ENCODE measurements at regions not wholly inside any gene's neighbourhood (a gene's known extent, or its start where the extent isn't known, plus 50 kb on each side); places are given as distances from the start of the nearest gene placed in this dataset.
"Not testable (repeated sequence)": the region's sequence is repeated elsewhere in the genome, so short reads cannot be mapped to it uniquely, and the experiment has no call there.

DNA sequence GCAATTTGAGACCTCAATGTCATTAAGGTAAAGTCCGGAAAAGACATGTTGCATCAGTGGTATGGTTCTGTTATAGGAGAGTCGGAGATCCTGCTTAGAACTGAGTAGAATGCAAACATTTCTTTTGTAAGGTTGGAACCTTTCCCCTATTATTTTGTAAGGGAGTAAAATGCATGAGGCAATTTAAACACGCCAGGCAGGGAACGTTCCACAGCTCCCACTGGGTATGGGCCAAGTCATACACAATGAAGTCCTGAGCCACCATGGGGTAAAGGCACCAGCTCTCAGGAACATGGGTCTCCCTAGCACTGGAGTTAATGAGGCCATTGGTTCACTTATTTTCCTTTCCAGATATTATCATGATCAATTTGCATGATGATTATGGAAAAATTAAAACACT, 116.6 kb upstream of the NR2F2 start:
- Histone ChIP-seq H3K9ac (ENCODE audit: low read length) (no peak overlapping the region), H3K27ac (ENCODE audit: low read depth, low read length) (no peak overlapping the region), H3K36me3 (ENCODE audit: insufficient read depth, low read length) (no peaks in the 10 kb centered on the region), H3K4me1 (ENCODE audit: insufficient read depth, low read length) (no peaks in the 10 kb centered on the region), H3K27me3 (ENCODE audit: control insufficient read depth in 1 of 2, insufficient read depth in 2 of 2, low read length in 2 of 2) (no peaks in the 10 kb centered on the region), H3K4me3 (ENCODE audit: low read depth in 1 of 2, low read length in 2 of 2) (no peak overlapping the region), H3K9me3 (ENCODE audit: low read length) (no peaks in the 10 kb centered on the region)

GRCh38 chr15:96216481-96216880, 114.0 kb upstream of the NR2F2 start:
- not testable (repeated sequence) for H3K27me3 ChIP-seq (ENCODE audit: control insufficient read depth in 1 of 2, insufficient read depth in 2 of 2, low read length in 2 of 2); H3K4me3 ChIP-seq (ENCODE audit: low read depth in 1 of 2, low read length in 2 of 2); H3K4me1 ChIP-seq (ENCODE audit: insufficient read depth, low read length)

GRCh38 chr15:96217983-96218382, 112.5 kb upstream of the NR2F2 start:
- H3K9me3 ChIP-seq (ENCODE audit: low read length): no peaks in the 10 kb centered on the region
- no peak overlapping the region for H3K9ac ChIP-seq (ENCODE audit: low read length)
- no peaks in the 10 kb centered on the region for H3K27me3 ChIP-seq (ENCODE audit: control insufficient read depth in 1 of 2, insufficient read depth in 2 of 2, low read length in 2 of 2)
- H3K27ac ChIP-seq (ENCODE audit: low read depth, low read length): no peak overlapping the region
- no peaks in the 10 kb centered on the region for H3K36me3 ChIP-seq (ENCODE audit: insufficient read depth, low read length)
- H3K4me3 ChIP-seq (ENCODE audit: low read depth in 1 of 2, low read length in 2 of 2): no peak overlapping the region
- H3K4me1 ChIP-seq (ENCODE audit: insufficient read depth, low read length): no peaks in the 10 kb centered on the region

More at GRCh38 chr15:96216481-96216880, 114.0 kb upstream of the NR2F2 start:
- H3K27ac ChIP-seq (ENCODE audit: low read depth, low read length); H3K9ac ChIP-seq (ENCODE audit: low read length); H3K9me3 ChIP-seq (ENCODE audit: low read length); H3K36me3 ChIP-seq (ENCODE audit: insufficient read depth, low read length): not testable (repeated sequence)

DNA sequence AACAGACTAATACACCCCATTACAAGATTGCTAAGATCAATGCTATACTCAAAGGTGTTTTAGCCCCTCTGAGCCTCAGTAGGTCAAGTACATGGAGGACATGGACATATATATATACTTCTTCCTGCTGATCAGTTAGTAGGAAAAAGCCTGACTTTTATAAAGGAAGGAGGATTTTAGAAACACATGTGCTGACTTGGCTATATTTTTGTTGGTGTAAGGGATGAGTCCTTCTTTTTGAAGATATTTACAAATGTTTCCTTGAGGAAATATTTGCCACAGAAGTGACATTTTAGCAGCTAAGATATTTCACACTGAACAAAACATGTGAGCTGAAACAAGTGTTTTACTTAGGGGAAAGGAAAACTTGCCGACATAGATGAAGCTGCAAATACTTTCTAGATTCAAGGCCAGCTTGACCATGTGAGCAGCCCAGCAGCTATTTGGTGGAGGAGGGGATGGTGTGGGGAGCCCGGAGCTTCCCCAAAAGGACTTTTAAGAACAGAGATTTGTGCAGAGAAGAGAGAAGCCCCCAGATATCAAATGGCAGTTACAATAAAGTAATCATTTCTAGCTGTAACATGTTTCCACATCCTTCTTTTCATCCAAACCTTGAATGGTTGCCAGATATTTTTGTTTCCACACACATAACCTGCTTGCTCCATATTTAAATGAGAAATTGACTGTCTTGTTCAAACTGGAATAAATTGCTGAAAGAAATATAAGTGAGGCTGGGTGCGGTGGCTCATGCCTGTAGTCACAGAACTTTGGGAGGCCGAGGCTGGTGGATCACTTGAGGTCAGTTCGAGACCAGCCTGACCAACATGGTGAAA, 111.7 kb upstream of the NR2F2 start:
- Histone ChIP-seq H3K4me3 (ENCODE audit: low read depth in 1 of 2, low read length in 2 of 2) (no peak overlapping the region), H3K27me3 (ENCODE audit: control insufficient read depth in 1 of 2, insufficient read depth in 2 of 2, low read length in 2 of 2) (no peaks in the 10 kb centered on the region), H3K9ac (ENCODE audit: low read length) (no peak overlapping the region), H3K4me1 (ENCODE audit: insufficient read depth, low read length) (peaks cover 6% of the 10 kb centered on the region), H3K27ac (ENCODE audit: low read depth, low read length) (no peak overlapping the region), H3K36me3 (ENCODE audit: insufficient read depth, low read length) (no peaks in the 10 kb centered on the region), H3K9me3 (ENCODE audit: low read length) (no peaks in the 10 kb centered on the region)

GRCh38 chr15:96219681-96220080, 110.8 kb upstream of the NR2F2 start:
- Histone ChIP-seq H3K9me3 (ENCODE audit: low read length) (no peaks in the 10 kb centered on the region), H3K27ac (ENCODE audit: low read depth, low read length) (no peak overlapping the region), H3K9ac (ENCODE audit: low read length) (no peak overlapping the region), H3K4me3 (ENCODE audit: low read depth in 1 of 2, low read length in 2 of 2) (no peak overlapping the region), H3K27me3 (ENCODE audit: control insufficient read depth in 1 of 2, insufficient read depth in 2 of 2, low read length in 2 of 2) (no peaks in the 10 kb centered on the region), H3K36me3 (ENCODE audit: insufficient read depth, low read length) (no peaks in the 10 kb centered on the region), H3K4me1 (ENCODE audit: insufficient read depth, low read length) (peaks cover 8% of the 10 kb centered on the region)

DNA sequence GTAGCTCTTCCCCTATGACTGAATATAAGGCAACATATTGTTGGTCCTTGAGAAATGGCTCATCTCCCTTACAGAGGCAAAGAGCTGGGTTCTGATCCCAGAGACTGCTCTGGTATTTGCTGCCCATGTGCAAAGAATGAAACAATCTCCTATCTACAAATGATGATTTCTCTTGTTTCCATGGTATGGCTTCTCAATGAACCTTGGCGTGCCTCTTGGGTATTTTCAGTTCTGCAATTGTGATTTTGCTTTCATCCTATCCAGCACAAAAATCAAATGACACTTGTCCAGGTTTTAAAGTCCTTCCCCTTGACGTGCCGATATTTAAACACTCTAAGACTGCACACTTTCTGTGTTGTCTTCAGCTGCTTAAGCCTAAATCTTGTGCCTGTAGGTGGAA, 109.8 kb upstream of the NR2F2 start:
- H3K9ac ChIP-seq (ENCODE audit: low read length): no peak overlapping the region
- H3K27ac ChIP-seq (ENCODE audit: low read depth, low read length): no peak overlapping the region
- H3K4me1 ChIP-seq (ENCODE audit: insufficient read depth, low read length): peaks cover 8% of the 10 kb centered on the region
- H3K27me3 ChIP-seq (ENCODE audit: control insufficient read depth in 1 of 2, insufficient read depth in 2 of 2, low read length in 2 of 2): no peaks in the 10 kb centered on the region
- H3K36me3 ChIP-seq (ENCODE audit: insufficient read depth, low read length): no peaks in the 10 kb centered on the region
- H3K4me3 ChIP-seq (ENCODE audit: low read depth in 1 of 2, low read length in 2 of 2): no peak overlapping the region
- H3K9me3 ChIP-seq (ENCODE audit: low read length): no peaks in the 10 kb centered on the region

- Histone ChIP-seq H3K4me1 (ENCODE audit: insufficient read depth, low read length) (peaks cover 8% of the 10 kb centered on the region), H3K9ac (ENCODE audit: low read length) (no peak overlapping the region), H3K36me3 (ENCODE audit: insufficient read depth, low read length) (no peaks in the 10 kb centered on the region), H3K27me3 (ENCODE audit: control insufficient read depth in 1 of 2, insufficient read depth in 2 of 2, low read length in 2 of 2) (no peaks in the 10 kb centered on the region), H3K4me3 (ENCODE audit: low read depth in 1 of 2, low read length in 2 of 2) (no peak overlapping the region), H3K9me3 (ENCODE audit: low read length) (no peaks in the 10 kb centered on the region), H3K27ac (ENCODE audit: low read depth, low read length) (no peak overlapping the region)
Measured at GRCh38 chr15:96222981-96223380, 107.5 kb upstream of the NR2F2 start.

DNA sequence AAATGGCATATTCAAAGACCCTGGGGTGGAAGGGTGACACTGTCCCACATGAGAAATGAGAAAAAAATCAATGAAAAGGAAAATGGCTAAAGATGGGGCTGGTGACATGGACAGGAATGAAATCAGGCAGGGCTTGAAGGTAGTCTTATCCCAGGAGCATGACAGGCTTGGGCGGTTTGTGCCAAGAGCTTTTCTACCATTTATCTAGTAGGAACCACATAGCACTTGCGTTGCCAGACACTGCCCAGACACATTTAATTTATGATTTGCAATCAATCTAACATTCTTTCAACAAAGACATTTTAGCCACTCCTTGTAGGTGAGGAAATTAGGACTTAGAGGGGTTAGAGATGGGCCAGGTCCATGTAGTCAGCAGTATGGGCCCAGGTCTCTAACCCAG, 106.6 kb upstream of the NR2F2 start:
- Histone ChIP-seq H3K4me3 (ENCODE audit: low read depth in 1 of 2, low read length in 2 of 2) (no peak overlapping the region), H3K27me3 (ENCODE audit: control insufficient read depth in 1 of 2, insufficient read depth in 2 of 2, low read length in 2 of 2) (no peaks in the 10 kb centered on the region), H3K9ac (ENCODE audit: low read length) (no peak overlapping the region), H3K9me3 (ENCODE audit: low read length) (no peaks in the 10 kb centered on the region), H3K27ac (ENCODE audit: low read depth, low read length) (no peak overlapping the region), H3K4me1 (ENCODE audit: insufficient read depth, low read length) (peaks cover 8% of the 10 kb centered on the region), H3K36me3 (ENCODE audit: insufficient read depth, low read length) (no peaks in the 10 kb centered on the region)

- no peaks in the 10 kb centered on the region for H3K27me3 ChIP-seq (ENCODE audit: control insufficient read depth in 1 of 2, insufficient read depth in 2 of 2, low read length in 2 of 2)
- H3K9ac ChIP-seq (ENCODE audit: low read length): no peak overlapping the region
- peaks cover 8% of the 10 kb centered on the region for H3K4me1 ChIP-seq (ENCODE audit: insufficient read depth, low read length)
- H3K27ac ChIP-seq (ENCODE audit: low read depth, low read length): no peak overlapping the region
- no peaks in the 10 kb centered on the region for H3K9me3 ChIP-seq (ENCODE audit: low read length)
- no peaks in the 10 kb centered on the region for H3K36me3 ChIP-seq (ENCODE audit: insufficient read depth, low read length)
- H3K4me3 ChIP-seq (ENCODE audit: low read depth in 1 of 2, low read length in 2 of 2): no peak overlapping the region
Measured at GRCh38 chr15:96225642-96226259, 104.7 kb upstream of the NR2F2 start.

GRCh38 chr15:96230526-96231181, 99.8 kb upstream of the NR2F2 start:
- H3K36me3 ChIP-seq (ENCODE audit: insufficient read depth, low read length): no peaks in the 10 kb centered on the region
- H3K9me3 ChIP-seq (ENCODE audit: low read length): no peaks in the 10 kb centered on the region
- no peaks in the 10 kb centered on the region for H3K27me3 ChIP-seq (ENCODE audit: control insufficient read depth in 1 of 2, insufficient read depth in 2 of 2, low read length in 2 of 2)
- no peaks in the 10 kb centered on the region for H3K4me1 ChIP-seq (ENCODE audit: insufficient read depth, low read length)
- no peak overlapping the region for H3K27ac ChIP-seq (ENCODE audit: low read depth, low read length)
- no peak overlapping the region for H3K4me3 ChIP-seq (ENCODE audit: low read depth in 1 of 2, low read length in 2 of 2)
- no peak overlapping the region for H3K9ac ChIP-seq (ENCODE audit: low read length)

GRCh38 chr15:96232335-96232734, 98.2 kb upstream of the NR2F2 start:
- Histone ChIP-seq H3K27me3 (ENCODE audit: control insufficient read depth in 1 of 2, insufficient read depth in 2 of 2, low read length in 2 of 2) (no peaks in the 10 kb centered on the region), H3K36me3 (ENCODE audit: insufficient read depth, low read length) (no peaks in the 10 kb centered on the region), H3K4me1 (ENCODE audit: insufficient read depth, low read length) (no peaks in the 10 kb centered on the region), H3K9ac (ENCODE audit: low read length) (no peak overlapping the region), H3K4me3 (ENCODE audit: low read depth in 1 of 2, low read length in 2 of 2) (no peak overlapping the region), H3K9me3 (ENCODE audit: low read length) (no peaks in the 10 kb centered on the region), H3K27ac (ENCODE audit: low read depth, low read length) (no peak overlapping the region)

Data from muscle layer of colon (tissue), 2 donors.